Naive thymus-derived CD4-positive, alpha-beta T cell (primary cell): ENCODE measurements at regions not wholly inside any gene's neighbourhood (a gene's known extent, or its start where the extent isn't known, plus 50 kb on each side); places are given as distances from the start of the nearest gene placed in this dataset.

ENCODE experiments used
- ATAC-seq: fragments of 150-1000 bp; cut with Tn5 transposase; 2 replicates; pipeline ENCODE4 v1.10.0; 2021; ENCODE audit warnings: mild to moderate bottlenecking, moderate library complexity
- CTCF ChIA-PET: fragments of 350-600 bp; sonication (Branson Sonifier 250); formaldehyde crosslinking; loops from one replicate; lab custom pipeline; 2021; ENCODE audit warnings: antibody characterized with exemption; lab: Charles Lee
- POLR2A ChIA-PET: fragments of 350-600 bp; sonication (Branson Sonifier 250); formaldehyde crosslinking; loops from one replicate; lab custom pipeline; 2021; ENCODE audit warnings: antibody characterized with exemption, inconsistent platforms; lab: Charles Lee
- DNase-seq, 9 donors: peaks; one replicate each; pipeline versions ENCODE4 v3.0.0 to v3.0.0-alpha.2; 2020 to 2022; ENCODE audit warnings: mixed read lengths in 1 of 9
- H3K27ac ChIP-seq: one replicate; pipeline ENCODE4 v1.7.0; 2013; ENCODE audit warnings: mild to moderate bottlenecking, low read depth, low read length, moderate library complexity
- H3K27me3 ChIP-seq, 2 donors: one replicate each; pipeline ENCODE4 v1.7.0; 2013; ENCODE audit warnings: low read length in 2 of 2, mild to moderate bottlenecking in 2 of 2, moderate library complexity in 2 of 2; ENCODE audit not compliant: control insufficient read depth in 2 of 2, insufficient read depth in 2 of 2
- H3K36me3 ChIP-seq, 3 experiments: 1 replicate in 2 of 3; 2 replicates in 1 of 3; pipeline ENCODE4 v1.7.0; 2013; ENCODE audit warnings: low read length in 3 of 3, mild to moderate bottlenecking in 3 of 3, moderate library complexity in 1 of 3; ENCODE audit not compliant: insufficient read depth in 3 of 3, control insufficient read depth in 2 of 3
- H3K4me1 ChIP-seq, 2 donors: one replicate each; pipeline ENCODE4 v1.7.0; 2013; ENCODE audit warnings: low read length in 2 of 2, mild to moderate bottlenecking in 2 of 2, moderate library complexity in 1 of 2; ENCODE audit not compliant: control insufficient read depth in 2 of 2, insufficient read depth in 2 of 2
- H3K4me3 ChIP-seq: 2 replicates; pipeline ENCODE4 v1.7.0; 2013; ENCODE audit warnings: mild to moderate bottlenecking, low read length
- H3K9me3 ChIP-seq, 3 experiments: 1 replicate in 2 of 3; 2 replicates in 1 of 3; pipeline ENCODE4 v1.7.0; 2013; ENCODE audit warnings: low read length in 3 of 3; ENCODE audit not compliant: control insufficient read depth in 2 of 3
- H3K27ac Mint-ChIP-seq, 9 donors: one replicate each; pipeline ENCODE4 v1.8.0; 2020 to 2022; ENCODE audit warnings: mixed read lengths in 9 of 9, mild to moderate bottlenecking in 8 of 9, moderate library complexity in 5 of 9, inconsistent platforms in 2 of 9
- H3K27me3 Mint-ChIP-seq, 5 donors: one replicate each; pipeline ENCODE4 v1.8.0; 2021 to 2022; ENCODE audit warnings: mixed read lengths in 5 of 5, mild to moderate bottlenecking in 1 of 5
- H3K36me3 Mint-ChIP-seq, 5 donors: one replicate each; pipeline ENCODE4 v1.8.0; 2020 to 2022; ENCODE audit warnings: mixed read lengths in 5 of 5, mild to moderate bottlenecking in 3 of 5, inconsistent platforms in 1 of 5
- H3K4me1 Mint-ChIP-seq, 7 donors: one replicate each; pipeline ENCODE4 v1.8.0; 2020 to 2022; ENCODE audit warnings: mixed read lengths in 7 of 7, mild to moderate bottlenecking in 3 of 7, inconsistent platforms in 1 of 7
- H3K4me3 Mint-ChIP-seq, 10 donors: one replicate each; pipeline ENCODE4 v1.8.0; 2020 to 2022; ENCODE audit warnings: mild to moderate bottlenecking in 10 of 10, mixed read lengths in 10 of 10, moderate library complexity in 6 of 10, inconsistent platforms in 2 of 10
- H3K9me3 Mint-ChIP-seq, 11 donors: one replicate each; pipeline ENCODE4 v1.8.0; 2020 to 2022; ENCODE audit warnings: mixed read lengths in 11 of 11, mild to moderate bottlenecking in 4 of 11, inconsistent platforms in 1 of 11, moderate library complexity in 1 of 11
- intact Hi-C, 2 donors: fragments of 100-400 bp; cut with micrococcal nuclease; formaldehyde crosslinking; loops; one replicate each; pipeline ENCODE4 v1.15.1; 2023

DNA sequence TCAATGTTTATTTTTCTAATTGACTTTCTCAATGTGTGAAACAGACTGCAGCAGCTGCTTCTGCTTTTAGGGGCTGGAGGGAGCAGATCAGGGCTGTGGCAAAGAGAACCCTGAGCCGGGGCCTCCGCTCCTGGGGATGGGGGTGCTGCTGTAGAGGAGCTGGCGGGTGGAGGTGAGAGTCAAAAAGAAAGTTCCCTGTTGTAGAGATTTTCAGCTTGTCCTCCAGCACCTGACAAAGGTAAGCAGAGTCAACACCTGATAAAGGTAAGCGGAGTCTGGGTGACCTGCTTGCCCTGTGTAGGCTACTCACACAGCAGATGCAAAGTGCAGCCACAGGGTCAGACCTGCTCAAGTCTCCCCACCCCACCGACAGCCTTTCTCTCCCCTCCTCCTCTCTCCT, 252.4 kb upstream of the IRX1 start:
- Histone ChIP-seq H3K9me3 (no peaks in the 10 kb centered on the region), H3K27ac (no peak overlapping the region), H3K27me3 (no peaks in the 10 kb centered on the region), H3K4me3 (no peak overlapping the region), H3K4me1 (no peaks in the 10 kb centered on the region), H3K36me3 (no peaks in the 10 kb centered on the region)
- peaks cover 0 to 5% (median 0%) of the 10 kb centered on the region in 11 donors for H3K9me3 Mint-ChIP-seq
- H3K4me3 Mint-ChIP-seq: no peak overlapping the region
- intact Hi-C loops: no loop called here
- peaks cover 0 to 6% (median 0%) of the 10 kb centered on the region in 5 donors for H3K27me3 Mint-ChIP-seq
- ChIA-PET POLR2A (no interaction called here), CTCF (no interaction called here)
- ATAC-seq (no peak), DNase-seq (no peak)
- no peak overlapping the region for H3K27ac Mint-ChIP-seq
- peaks cover 0 to 5% (median 0%) of the 10 kb centered on the region in 7 donors for H3K4me1 Mint-ChIP-seq
- H3K36me3 Mint-ChIP-seq: no peaks in the 10 kb centered on the region

DNA sequence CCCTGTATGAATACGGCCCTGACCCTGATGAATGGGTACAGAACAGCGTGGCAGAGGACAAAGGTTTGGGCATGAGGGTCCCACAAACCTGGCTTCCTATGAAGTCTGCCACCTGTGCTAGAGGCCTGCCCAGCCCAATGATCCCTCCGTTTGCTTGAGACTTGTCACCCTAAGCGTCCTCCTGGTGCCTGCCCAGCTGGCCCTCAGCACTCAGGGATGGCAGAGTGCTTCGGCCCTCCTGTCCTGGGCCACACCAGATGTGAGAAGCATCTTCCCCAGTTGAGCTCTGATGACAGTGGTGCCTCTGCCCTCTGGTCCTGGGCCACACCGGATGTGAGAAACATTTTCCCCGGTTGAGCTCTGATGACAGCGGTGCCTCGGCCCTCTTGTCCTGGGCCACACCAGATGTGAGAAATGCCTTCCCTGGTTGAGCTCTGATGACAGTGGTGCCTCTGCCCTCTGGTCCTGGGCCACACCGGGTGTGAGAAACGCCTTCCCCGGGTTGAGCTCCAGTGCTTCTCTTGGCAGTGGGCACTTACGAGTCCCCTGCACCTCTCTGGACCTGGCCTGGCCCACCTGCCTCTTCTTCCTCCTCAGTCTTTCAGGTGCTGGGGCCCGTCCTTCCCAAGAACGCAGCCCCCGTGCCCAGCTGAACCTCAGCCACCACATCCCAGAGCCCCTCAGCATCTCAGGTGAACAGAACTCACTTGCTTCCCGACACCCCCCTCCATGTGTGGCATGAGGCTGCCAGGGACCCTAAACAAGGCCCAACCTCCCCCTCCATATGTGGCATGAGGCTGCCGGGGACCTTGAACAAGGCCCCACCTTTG, 253.1 kb upstream of the IRX1 start:
- no peak for DNase-seq
- Histone ChIP-seq H3K36me3 (no peaks in the 10 kb centered on the region), H3K27ac (no peak overlapping the region), H3K9me3 (no peaks in the 10 kb centered on the region), H3K4me3 (no peak overlapping the region), H3K27me3 (no peaks in the 10 kb centered on the region), H3K4me1 (no peaks in the 10 kb centered on the region)
- POLR2A ChIA-PET: no interaction called here
- CTCF ChIA-PET: no interaction called here
- Mint-ChIP-seq H3K27ac (no peak overlapping the region), H3K4me3 (no peak overlapping the region), H3K9me3 (peaks cover 0 to 5% (median 0%) of the 10 kb centered on the region in 11 donors), H3K27me3 (peaks cover 0 to 6% (median 0%) of the 10 kb centered on the region in 5 donors), H3K4me1 (peaks cover 0 to 5% (median 0%) of the 10 kb centered on the region in 7 donors), H3K36me3 (no peaks in the 10 kb centered on the region)
- ATAC-seq: no peak
- intact Hi-C loops: no loop called here

DNA sequence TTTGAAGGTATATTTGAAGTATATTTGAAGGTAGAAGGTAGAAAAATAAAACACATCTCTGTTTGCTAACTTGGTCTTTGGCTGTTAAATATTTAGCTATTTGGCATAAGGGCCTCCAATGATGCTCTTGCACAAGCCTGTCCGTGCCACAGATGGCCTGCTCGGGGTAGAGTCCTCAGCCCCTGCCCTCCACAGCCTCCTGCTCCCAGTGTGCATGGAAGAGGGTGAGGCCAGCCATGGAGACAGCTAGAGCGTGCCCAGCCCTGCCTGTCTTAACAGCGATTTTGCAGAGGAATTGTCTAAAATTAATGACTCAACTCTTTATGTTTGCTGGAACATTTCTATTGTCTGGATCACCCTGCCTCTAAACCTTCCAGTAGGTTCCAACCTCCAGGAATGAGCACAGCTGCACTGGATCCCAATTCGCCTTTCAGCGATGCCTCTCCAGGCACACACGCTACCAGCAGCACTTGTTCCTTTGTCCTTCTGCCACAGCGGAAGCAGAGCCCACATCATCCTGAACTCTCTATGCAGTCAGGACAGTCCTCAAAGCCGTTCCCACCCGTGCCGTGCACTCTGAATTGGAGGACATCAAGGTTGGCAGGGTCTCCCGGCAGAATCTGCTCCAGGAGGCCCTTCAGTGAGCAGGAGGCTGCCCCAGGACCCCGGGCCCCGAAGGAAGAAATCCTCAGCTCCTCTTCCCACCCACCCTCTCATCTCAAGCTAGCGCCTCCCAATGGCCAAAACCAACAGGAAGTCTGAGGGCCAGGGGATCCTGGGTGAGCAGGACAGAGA, 254.0 kb upstream of the IRX1 start:
- Histone ChIP-seq H3K4me3 (no peak overlapping the region), H3K36me3 (no peaks in the 10 kb centered on the region), H3K4me1 (no peaks in the 10 kb centered on the region), H3K27me3 (no peaks in the 10 kb centered on the region), H3K9me3 (no peaks in the 10 kb centered on the region), H3K27ac (no peak overlapping the region)
- no peak overlapping the region for H3K27ac Mint-ChIP-seq
- H3K4me3 Mint-ChIP-seq: no peak overlapping the region
- peaks cover 0 to 5% (median 0%) of the 10 kb centered on the region in 11 donors for H3K9me3 Mint-ChIP-seq
- POLR2A ChIA-PET: no interaction called here
- H3K36me3 Mint-ChIP-seq: no peaks in the 10 kb centered on the region
- DNase-seq: no peak
- intact Hi-C loops: no loop called here
- H3K4me1 Mint-ChIP-seq: peaks cover 0 to 5% (median 0%) of the 10 kb centered on the region in 7 donors
- ATAC-seq: no peak
- CTCF ChIA-PET: no interaction called here
- no peaks in the 10 kb centered on the region for H3K27me3 Mint-ChIP-seq

DNA sequence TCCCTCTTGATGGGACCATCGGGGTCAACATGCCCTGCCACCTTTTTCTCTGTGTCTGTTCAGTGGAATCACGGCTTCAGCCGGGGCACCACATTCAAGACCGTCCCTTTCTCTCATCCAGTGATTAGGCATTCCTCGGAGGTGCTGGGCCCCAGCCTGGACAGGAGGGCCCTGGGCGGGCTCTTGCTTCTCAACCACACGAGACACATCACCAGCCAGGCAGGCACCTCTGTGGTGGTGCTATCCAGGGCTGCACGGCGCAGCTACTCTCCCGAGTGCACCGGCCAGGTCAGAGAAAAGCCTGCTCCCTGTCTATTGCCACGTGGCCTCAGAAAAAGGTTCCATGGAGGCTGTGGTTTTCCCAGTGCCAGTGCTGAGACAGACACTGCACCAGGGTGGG, 255.2 kb upstream of the IRX1 start:
- CTCF ChIA-PET: no interaction called here
- no peaks in the 10 kb centered on the region for H3K9me3 ChIP-seq

DNA sequence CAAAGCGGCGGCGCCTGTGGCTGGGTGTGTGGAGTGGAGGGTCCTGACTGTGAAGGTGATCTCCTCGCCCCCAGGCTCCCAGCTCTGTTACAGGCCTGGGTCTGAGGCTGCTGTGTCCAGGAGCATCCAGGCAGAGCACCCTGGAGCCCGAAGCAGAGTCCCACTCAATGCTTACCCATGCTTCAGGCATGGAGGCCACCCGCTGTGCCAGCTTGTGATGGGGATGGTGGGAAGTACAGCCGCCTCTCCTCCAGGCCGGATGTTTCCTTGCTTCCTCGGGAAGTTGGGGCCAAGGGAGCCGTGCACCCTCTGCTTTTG, 255.9 kb upstream of the IRX1 start:
- Histone ChIP-seq H3K27ac (no peak overlapping the region), H3K36me3 (no peaks in the 10 kb centered on the region), H3K4me1 (no peaks in the 10 kb centered on the region), H3K4me3 (no peak overlapping the region), H3K9me3 (no peaks in the 10 kb centered on the region), H3K27me3 (no peaks in the 10 kb centered on the region)
- Mint-ChIP-seq H3K9me3 (peaks cover 0 to 2% (median 0%) of the 10 kb centered on the region in 11 donors), H3K4me1 (peaks cover 0 to 5% (median 0%) of the 10 kb centered on the region in 7 donors), H3K4me3 (no peak overlapping the region), H3K36me3 (no peaks in the 10 kb centered on the region), H3K27me3 (peaks cover 0 to 3% (median 0%) of the 10 kb centered on the region in 5 donors), H3K27ac (no peak overlapping the region)
- DNase-seq: no peak
- intact Hi-C loops: no loop called here
- no peak for ATAC-seq
- ChIA-PET POLR2A (no interaction called here), CTCF (no interaction called here)

More for the DNA sequence above, 255.2 kb upstream of the IRX1 start:
- DNase-seq: no peak
- Mint-ChIP-seq H3K9me3 (peaks cover 0 to 2% (median 0%) of the 10 kb centered on the region in 11 donors), H3K4me3 (no peak overlapping the region), H3K4me1 (peaks cover 0 to 5% (median 0%) of the 10 kb centered on the region in 7 donors), H3K27ac (no peak overlapping the region), H3K36me3 (no peaks in the 10 kb centered on the region), H3K27me3 (no peaks in the 10 kb centered on the region)
- POLR2A ChIA-PET: no interaction called here
- intact Hi-C loops: no loop called here
- ATAC-seq: no peak
- Histone ChIP-seq H3K36me3 (no peaks in the 10 kb centered on the region), H3K27ac (no peak overlapping the region), H3K27me3 (no peaks in the 10 kb centered on the region), H3K4me3 (no peak overlapping the region), H3K4me1 (no peaks in the 10 kb centered on the region)

GRCh38 chr5:3339092-3339797, 256.4 kb upstream of the IRX1 start:
- Histone ChIP-seq H3K9me3 (no peaks in the 10 kb centered on the region), H3K36me3 (no peaks in the 10 kb centered on the region), H3K27me3 (no peaks in the 10 kb centered on the region), H3K4me3 (no peak overlapping the region), H3K4me1 (no peaks in the 10 kb centered on the region), H3K27ac (no peak overlapping the region)
- DNase-seq (no peak), ATAC-seq (no peak)
- Mint-ChIP-seq H3K9me3 (peaks cover 0 to 2% (median 0%) of the 10 kb centered on the region in 11 donors), H3K27ac (no peak overlapping the region), H3K27me3 (peaks cover 0 to 3% (median 0%) of the 10 kb centered on the region in 5 donors), H3K36me3 (no peaks in the 10 kb centered on the region), H3K4me1 (peaks cover 0 to 5% (median 0%) of the 10 kb centered on the region in 7 donors), H3K4me3 (no peak overlapping the region)
- POLR2A ChIA-PET: no interaction called here
- CTCF ChIA-PET: no interaction called here
- intact Hi-C loops: no loop called here
